Activated CD4-positive, CD25-positive, alpha-beta regulatory T cell treated with anti-CD3 and anti-CD28 coated beads, Interleukin-2, amount 50 U/mL, for 24 hours (primary cell): ENCODE measurements at regions not wholly inside any gene's neighbourhood (a gene's known extent, or its start where the extent isn't known, plus 50 kb on each side); places are given as distances from the start of the nearest gene placed in this dataset.
"Not testable (repeated sequence)": the region's sequence is repeated elsewhere in the genome, so short reads cannot be mapped to it uniquely, and the experiment has no call there.

Experiments
- ATAC-seq, 2 donors: fragments of 150-1000 bp; cut with Tn5 transposase; one replicate each; pipeline ENCODE4 v1.10.0; 2021; ENCODE audit warnings: mild to moderate bottlenecking in 1 of 2, moderate library complexity in 1 of 2

GRCh38 chr5:104928906-104929520 lies 1366.4 kb upstream of the NUDT12 start:
- no peak for ATAC-seq

GRCh38 chr5:104915226-104915625 lies 1352.6 kb upstream of the NUDT12 start:
- no peak for ATAC-seq

DNA sequence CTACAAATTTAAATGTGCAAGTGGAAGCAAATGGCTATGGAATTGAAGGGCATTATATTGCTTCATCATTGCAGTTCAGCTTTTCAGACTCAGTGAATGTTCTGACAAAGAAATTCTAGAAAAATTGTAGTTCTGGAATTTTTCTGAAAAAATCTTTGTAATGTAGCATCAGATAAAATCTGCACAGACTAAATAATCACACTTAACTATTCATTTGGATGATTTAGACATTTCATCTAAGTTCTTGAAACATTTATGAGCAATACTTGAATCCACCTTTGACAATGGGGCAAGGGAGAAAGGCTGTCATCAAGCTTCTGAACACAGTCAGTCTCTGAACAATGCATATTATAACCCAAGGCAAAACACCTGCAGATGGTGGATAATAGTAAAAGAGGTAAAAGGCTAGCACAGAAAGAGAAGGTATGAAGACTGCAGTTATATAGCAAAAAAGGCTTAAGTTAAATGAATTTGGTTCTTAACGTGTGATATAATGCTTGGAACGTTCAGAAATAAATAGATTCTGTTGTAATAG lies 1352.0 kb upstream of the NUDT12 start:
- ATAC-seq = no peak

DNA sequence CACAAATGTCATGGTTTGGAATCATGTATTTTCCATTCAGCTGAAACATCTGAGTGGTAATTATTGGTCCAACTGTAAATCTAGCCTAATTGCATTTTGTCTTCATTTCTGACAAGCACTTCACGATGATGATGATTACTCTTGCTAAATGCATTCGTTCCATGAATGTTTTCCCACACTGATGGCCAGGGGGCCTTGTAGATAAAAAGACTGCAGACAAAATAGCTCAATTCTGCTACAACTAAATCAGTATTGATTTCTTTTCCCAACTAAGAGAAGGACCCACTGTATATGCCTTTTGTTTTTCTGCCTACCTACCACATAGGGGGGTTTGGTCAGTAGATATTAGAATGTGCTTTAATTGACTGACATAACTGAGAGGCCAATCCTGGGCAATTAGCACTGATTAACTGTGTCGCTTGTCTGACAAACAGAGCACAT lies 1351.3 kb upstream of the NUDT12 start:
- ATAC-seq = no peak

DNA sequence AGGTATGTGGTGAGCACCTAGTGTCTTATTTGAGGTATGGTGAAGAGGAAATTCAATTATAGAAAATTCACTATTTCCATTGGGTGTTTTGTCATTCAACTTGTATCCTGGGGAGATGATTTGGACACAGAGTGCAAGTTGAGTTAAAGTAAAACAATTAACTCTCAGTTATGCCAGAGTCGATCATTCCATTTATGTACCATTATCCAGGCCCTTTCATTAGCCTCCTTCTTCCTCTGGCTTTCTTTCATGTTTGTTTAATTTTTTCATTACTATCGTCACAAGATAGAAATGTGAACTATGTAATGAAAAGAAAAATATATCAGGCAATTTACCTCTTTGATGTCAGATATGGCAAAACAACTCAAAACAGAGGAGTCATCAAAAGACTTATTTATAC lies 1347.2 kb upstream of the NUDT12 start:
- no peak for ATAC-seq

DNA sequence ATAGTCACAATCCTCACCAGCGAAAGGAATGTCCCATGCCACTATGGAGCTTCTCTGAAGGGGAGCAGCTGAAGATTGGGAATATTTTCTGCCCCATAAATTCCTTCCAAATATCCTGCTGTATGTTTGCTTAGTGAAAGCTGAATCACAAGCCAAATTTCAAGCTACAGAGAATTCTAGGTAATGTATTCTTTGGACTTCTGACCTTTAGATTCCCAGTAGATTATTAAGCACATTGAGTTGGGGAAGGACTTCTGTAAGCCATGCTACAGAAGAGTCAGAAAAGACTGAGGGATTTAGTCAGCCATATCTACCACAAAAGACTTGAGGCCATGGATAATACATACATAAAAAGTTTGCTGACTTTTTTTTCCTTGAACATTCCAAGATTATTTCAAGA lies 1342.0 kb upstream of the NUDT12 start:
- ATAC-seq = no peak

- no peak for ATAC-seq
Measured at GRCh38 chr5:104903941-104904340, 1341.4 kb upstream of the NUDT12 start.

- ATAC-seq = no peak
Measured at GRCh38 chr5:104891596-104891995, 1329.0 kb upstream of the NUDT12 start.

- ATAC-seq = no peak
Measured at GRCh38 chr5:104890767-104891166, 1328.2 kb upstream of the NUDT12 start.

- ATAC-seq = no peak
Measured at GRCh38 chr5:104859437-104859836, 1296.8 kb upstream of the NUDT12 start.

DNA sequence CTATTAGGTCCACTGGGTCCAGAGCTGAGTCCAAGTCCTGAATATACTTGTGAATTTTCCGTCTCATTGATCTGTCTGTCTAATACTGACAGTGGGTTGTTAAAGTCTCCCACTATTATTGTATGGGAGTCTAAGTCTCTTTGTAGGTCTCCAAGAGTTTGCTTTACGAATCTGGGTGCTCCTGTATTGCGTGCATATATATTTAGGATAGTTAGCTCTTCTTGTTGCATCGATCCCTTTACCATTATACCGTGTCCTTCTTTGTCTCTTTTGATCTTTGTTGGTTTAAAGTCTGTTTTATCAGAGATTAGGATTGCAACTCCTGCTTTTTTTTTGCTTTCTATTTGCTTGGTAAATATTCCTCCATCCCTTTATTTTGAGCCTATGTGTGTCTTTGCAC lies 1289.5 kb upstream of the NUDT12 start:
- ATAC-seq = not testable (repeated sequence)

GRCh38 chr5:104845541-104845940 lies 1283.0 kb upstream of the NUDT12 start:
- ATAC-seq = no peak

- ATAC-seq = no peak
Measured at GRCh38 chr5:104843822-104844221, 1281.2 kb upstream of the NUDT12 start.

- ATAC-seq = no peak
Measured at GRCh38 chr5:104840284-104840683, 1277.7 kb upstream of the NUDT12 start.

GRCh38 chr5:104831515-104831914 lies 1268.9 kb upstream of the NUDT12 start:
- not testable (repeated sequence) for ATAC-seq

DNA sequence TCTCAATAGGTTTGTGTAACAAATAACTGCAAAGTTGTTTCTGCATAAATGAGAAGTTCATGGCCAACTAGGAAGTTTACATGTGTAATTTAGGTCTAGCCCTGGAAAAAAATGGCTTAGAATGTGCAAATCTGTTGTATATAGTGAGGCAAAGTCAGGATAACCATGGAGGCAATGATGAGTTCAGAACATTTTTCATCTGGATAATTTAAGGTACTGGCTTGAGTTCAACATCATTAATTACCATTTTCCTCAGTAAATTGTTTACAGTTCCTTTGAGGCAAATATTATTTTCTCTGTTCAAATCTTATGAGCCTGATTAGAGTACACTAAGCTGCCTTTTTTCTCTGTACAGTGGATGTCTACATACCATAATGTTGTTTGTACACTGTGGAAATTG lies 1259.0 kb upstream of the NUDT12 start:
- ATAC-seq = no peak

DNA sequence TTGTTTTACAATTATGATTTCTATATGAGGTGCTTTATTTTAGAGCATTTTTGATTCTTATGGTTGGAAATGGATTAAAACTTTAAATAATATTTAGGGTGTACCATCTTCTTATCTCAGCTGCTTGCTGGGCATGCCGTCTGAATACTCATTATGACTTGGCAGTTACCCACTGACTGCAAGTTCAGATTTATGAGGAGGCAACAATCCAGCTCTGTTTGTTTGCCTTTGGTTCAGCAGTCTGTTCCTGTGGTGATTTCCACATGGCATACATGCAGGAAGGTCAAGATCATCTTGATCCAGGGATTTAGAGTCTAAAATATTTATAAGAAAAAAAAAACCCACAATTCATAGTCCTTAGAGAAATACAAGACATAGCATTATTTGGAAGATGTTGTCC lies 1254.5 kb upstream of the NUDT12 start:
- ATAC-seq = no peak

DNA sequence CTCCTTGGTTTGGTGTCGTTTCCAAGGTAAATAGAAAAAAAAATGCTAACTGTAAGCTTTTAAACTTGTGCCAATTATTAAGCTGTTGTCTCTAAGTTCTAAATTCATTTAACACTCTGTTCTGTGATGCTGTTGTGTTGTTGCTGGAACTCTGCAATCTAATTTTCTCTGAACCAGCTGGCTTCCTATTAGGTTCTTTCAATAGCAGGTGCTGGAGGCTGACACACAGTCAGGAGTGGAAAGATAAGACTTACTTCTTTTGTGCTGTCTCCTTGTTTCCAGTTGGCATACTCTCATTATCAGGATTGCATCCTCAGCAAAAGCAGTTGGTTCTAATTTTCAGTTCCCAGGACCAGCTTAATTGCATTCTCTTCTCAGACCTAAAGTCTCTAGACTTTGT lies 1252.6 kb upstream of the NUDT12 start:
- no peak for ATAC-seq

GRCh38 chr5:104800440-104801048 lies 1238.0 kb upstream of the NUDT12 start:
- ATAC-seq = no peak

DNA sequence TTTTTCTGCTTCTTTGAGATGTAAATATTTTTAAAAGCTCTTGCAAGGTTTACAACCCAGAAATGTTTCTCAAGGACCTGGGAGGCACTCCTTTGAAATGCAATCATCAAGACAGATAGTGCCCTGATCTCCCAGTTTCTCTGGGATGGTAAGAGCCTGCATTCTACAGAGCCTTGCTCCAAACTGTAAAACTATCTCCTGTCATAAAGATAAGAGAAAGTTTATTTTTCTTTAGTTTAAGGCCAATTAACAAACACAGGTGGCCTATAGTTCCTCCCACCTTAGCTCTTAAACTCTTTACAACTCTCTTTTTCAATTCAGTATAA lies 1231.1 kb upstream of the NUDT12 start:
- no peak for ATAC-seq

DNA sequence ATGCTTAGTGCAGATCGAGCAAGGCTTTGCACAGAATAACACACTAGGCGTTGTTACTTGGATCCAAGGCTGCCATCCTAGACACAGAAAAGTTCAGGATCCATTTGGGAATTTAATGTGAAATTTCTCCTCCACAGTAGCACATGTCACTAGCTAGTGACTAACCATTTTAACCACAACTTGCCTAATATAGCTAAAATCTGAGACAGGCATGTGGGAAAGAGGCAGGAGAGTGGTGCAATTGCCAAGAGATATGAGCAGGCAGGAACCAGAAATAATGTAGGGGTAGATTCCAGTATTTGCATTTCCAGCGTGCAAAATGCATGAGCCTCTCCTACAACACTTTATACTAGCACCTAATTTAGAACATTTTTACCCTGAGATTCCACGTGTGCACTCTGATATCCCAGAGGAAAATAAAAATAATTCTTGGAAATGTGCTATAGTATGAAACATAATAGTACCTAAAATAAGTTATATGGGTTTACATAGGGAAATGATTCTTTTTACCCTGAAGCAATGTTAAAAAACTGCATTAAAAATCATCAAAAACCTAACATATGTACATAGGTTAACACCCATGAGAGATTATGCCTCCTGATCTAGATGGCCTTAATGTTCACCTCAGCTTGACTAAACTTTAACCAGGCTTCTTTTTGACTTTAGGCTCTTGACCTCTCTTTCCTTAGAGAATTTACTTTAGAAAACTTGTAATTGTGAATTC lies 1230.6 kb upstream of the NUDT12 start:
- ATAC-seq = no peak

DNA sequence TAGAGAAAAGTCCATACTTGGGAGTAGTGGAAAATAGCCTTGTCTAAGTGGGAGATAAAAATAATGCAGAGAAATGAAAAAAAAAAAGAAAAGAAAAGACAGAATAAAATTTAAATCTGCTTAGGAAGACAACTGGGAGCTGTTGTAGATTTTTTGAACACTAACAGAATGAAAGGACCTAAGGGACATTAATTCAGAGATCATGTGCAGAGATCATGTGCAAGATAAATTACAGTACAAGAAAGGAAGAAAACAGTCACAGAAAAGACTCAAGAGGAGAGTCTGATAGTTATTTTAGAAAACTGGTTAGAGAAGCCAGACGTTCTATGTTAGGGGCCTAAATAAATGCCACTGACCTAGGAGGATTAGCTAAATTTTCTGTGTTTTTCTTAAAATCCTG lies 1226.8 kb upstream of the NUDT12 start:
- ATAC-seq = no peak

GRCh38 chr5:104785097-104785496 lies 1222.5 kb upstream of the NUDT12 start:
- ATAC-seq = no peak

- ATAC-seq = no peak
Measured at GRCh38 chr5:104774372-104774771, 1211.8 kb upstream of the NUDT12 start.
